Inflammatory macrophage treated with lipopolysaccharide for 4 hours (primary cell): ENCODE measurements at regions not wholly inside any gene's neighbourhood (a gene's known extent, or its start where the extent isn't known, plus 50 kb on each side); places are given as distances from the start of the nearest gene placed in this dataset.

Experiments used
- DNase-seq: peaks from one replicate; pipeline ENCODE4 v3.0.0-alpha.2; 2020

DNA sequence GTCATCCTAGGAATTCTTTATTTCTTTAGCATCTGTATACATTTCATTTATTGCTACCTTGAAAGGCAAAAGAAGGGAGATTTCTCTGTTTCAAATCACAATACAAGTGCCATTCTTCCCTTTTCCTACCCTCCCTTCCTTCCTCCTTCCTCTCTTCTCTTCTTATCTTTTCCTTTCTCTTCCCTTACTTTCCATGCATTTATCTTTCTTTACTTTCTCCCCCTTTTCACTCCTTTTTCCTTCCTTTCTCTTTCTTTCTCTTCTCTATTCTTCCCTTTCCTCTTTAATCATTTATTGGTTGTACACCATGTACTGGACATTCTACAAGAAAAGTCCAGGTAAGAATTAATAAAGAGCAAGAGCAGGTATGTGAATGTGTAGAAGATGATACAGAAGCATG is 251.0 kb upstream of the PEX5L start:
- no peak for DNase-seq

DNA sequence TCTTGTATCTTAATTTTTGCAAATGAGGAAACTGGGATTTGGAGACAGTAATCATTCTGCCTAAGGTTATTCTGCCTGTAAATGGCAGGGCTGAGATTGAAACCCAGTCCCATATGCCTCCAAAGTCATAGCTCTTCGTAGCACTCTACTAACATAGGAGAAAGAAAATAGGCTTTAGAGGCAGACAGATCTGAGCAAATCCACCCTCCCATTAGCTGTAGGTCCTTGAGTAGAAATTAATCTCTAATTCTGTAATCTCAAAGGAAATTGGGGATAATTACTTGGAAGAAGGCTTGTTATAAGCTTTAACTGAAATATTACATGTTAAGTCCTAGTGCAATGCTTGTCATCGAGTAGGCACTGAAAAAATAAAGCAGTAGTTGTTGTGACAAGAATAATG is 252.1 kb upstream of the PEX5L start:
- DNase-seq: no peak

DNA sequence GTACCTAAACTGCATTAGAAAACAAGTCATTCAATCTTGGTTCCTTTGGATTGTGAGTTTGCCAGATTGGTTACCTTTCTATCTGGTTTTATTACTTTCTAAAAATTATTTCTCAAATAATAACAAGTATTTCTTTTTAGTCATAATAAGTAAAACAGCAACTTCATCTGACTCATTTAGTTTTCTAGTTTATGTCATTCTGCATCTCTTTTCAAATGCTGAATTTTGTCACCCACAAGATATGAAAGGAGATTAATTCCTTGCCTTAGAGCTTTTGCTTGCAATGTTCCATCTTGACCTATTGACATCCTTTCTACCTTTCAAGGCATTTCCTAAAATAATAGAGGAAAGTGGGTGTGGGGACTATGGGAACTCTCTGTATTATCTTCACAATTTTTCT is 253.6 kb upstream of the PEX5L start:
- no peak for DNase-seq

DNA sequence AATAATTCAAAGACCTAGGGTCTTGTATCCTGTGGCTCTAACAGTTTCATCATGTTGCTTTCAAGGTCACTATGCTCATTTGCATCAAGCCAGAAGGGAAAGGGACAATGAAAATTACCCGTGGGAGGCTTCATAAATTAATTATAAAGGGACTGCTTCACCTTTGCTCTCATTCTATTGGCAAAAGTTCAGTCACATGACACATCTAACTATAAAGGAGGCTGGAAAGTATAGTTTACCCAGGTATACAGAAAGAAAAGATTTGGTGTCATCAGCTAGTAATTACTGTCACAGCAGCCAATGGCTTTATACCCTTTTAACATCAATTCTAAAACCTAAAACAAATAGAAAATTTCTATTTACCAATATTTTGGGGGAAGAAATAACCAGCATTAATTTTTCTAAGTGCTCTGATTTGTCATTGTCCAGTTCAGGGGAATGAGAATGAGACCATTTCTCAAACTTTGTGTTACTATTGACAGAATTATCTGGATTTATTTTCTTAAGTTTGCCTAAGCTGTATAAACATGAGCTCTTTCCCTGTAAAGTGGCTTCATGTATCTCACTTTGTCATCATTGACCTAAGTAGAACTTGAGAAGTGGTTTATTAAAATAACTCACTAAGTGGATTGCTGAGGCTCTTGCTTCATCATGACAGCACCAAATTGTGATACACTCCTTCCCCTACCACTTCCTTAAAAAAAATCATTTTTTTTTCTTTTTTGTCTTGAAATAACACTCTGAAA is 257.7 kb upstream of the PEX5L start:
- DNase-seq: no peak

DNA sequence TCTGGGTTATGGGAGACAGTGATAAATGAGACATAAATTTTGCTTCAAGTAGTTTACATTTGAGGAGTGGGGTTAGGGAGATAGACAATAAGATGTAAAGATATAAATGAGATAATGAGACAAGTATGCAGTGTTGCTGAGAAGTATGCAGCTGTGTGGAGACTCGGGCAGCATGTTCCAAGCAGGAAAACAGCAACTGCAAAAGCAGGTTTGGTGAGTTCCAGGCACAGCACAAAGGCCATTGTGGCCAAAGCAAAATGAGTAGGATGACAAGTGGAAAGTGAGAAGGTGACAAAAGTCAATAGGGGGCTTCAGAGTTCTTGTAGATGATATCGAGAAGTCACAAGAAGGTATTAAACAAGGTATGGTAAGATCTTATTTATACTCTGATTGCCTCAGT is 259.1 kb upstream of the PEX5L start:
- DNase-seq: no peak

DNA sequence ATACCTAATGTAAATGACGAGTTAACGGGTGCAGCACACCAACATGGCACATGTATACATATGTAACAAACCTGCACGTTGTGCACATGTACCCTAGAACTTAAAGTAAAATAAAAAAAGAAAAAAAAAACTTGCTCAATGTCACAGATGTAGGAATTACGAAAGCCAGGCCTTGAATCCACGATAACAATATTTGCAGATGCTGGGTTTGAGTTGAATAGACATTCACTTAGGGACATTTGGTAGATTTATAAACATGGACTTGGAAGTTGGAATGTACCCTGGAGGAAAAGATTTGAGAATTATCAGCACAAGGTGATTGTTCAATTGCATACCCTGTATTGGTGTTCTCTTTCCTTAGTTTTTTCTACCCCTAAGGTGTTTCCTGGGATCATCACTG is 260.2 kb upstream of the PEX5L start:
- DNase-seq: no peak

DNA sequence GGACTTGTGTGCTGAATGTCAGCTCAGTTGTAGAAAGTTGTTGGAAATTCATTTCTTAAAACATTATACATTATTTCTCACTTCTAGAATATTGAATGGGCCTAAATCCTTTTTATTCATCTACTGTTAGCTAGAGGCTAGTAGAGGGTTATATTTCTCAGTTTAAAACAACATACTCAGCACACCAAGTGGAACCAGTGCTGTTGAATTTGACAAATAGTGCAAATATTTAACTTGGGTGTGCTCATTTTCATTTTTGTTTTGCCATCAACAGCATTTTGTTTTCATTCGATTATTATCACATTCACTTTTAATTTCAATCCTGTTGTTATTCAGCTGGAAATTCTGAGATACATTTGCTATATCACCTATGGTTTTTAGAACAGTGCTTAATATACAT is 269.4 kb upstream of the PEX5L start:
- no peak for DNase-seq

DNA sequence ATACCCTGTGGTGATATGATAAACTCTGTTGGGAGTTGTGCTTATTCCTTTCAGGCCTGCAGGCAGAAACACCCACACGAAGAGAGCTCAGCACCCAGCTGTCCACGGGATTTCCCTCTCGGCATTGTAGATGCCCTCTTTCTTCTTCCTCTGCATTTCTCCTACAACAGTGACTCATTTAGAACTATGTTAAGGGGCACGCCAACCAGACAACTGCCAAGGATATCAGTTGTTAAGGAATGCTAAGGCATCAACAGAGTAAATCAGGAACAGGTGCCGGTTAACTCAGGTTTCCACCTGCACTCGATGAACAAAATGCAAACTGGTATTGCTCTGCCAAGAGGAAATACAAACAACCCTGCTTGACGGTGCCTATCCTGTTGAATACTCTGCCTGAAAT is 270.0 kb upstream of the PEX5L start:
- DNase-seq: no peak

DNA sequence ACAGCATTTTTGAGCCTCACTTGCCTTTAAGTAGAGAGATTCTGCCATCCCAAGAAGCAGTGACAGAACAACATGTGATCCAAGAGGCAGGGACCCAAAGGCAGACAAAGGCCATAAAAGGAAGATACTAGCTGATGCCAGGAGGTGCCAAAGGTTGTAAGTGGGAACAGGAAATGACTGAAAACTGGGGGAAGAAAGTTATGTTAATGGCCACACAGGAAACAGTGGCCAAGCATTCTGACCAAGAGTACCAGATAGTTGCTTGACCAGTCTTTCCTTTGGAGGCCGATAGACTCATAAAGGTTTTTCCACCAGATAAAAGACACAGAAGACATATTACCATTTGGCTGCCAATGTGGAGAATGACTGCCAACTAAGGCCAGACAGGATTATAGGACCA is 274.5 kb upstream of the PEX5L start:
- no peak for DNase-seq

DNA sequence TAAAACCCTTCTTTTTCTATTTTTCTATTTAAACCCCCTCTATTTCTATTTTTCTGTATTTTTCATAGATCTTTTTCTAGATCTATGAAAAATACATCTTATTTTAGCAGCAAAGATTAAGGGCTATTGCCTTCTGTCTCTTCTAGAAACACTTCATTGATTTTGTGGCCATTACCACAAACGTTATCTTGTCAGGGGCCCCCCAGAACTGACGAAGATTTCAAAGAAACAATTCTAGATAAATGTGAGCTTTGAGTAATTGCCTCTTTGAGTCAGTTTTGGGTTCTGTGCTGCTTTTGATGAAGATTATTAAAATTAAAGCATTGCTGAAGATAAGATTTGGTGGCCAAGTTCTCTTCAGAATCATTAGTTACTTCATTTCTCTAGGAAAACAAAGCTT is 279.6 kb upstream of the PEX5L start:
- DNase-seq: no peak

DNA sequence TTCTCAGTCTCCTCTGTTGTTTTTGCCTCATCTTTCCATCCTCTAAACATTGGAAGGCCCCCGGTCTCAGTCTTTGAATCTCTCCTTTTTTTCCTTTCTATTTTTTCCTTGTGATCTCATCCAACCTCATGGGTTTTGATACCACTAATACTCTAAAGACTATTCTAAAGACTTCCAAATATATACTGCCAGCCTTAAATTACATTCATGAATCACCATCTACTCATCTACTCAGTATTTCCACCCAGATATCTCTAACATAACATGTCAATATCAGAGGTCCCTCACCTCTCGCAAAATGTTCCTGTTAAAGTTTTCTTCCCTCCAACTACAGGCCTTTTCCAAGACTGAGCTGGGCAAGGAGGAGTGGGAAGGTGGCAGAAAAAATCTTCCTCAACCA is 282.5 kb upstream of the TTC14 start:
- DNase-seq: no peak

DNA sequence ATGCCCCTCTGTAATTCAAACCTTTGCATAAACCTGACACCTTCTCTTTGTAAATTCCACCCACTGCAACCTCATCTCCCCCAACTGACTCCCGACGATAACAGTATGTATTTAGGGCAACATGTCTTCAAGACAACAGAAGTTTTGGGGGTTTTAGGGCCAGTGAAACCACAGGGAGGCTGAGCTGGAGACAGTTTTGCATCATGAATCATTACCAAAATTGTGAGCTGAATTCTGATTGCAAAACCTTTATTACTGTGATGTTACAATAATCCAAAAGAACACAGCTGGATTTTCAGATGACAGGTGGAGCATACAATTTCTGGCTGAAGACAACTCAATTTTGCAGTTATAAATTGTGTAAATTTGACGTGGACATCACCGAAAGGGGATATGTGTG is 281.3 kb upstream of the TTC14 start:
- no peak for DNase-seq

DNA sequence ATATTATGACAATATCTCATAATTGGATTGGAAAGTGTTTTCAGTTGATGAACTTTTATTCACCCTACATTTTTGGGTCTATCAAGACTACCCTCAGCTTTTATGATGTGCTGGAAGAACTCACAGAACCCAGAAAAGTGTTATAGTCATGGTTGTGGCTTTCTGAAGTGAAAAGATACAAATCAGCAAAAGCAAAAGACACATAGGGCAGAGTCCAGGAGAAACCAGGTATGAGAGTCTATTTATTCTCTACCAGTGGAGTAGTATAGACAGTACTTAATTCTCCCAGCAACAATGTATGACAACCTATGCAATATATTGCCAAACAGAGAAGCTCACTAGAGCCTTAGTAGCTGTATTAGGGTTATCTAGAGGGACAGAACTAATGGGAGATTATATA is 280.4 kb upstream of the TTC14 start:
- no peak for DNase-seq

DNA sequence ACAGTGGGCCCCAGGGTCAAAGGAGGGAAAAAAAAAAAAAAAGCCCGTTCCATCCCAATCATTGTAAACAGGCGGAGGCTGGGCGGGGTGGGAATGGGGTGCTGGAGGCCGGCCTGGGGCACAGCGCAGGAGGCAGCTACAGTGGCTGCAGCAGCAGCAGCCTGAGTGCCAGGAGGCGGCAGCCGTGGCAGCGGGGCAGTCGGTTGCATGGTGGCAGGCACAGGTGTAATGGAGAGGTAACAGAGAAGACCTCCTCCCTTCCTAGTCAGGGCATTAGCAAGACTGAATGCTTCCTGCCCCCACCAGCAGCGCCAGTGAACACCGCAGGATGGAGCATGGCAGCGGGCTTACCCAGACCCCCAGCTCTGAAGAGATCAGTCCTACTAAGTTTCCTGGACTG is 279.1 kb upstream of the TTC14 start:
- no peak for DNase-seq

DNA sequence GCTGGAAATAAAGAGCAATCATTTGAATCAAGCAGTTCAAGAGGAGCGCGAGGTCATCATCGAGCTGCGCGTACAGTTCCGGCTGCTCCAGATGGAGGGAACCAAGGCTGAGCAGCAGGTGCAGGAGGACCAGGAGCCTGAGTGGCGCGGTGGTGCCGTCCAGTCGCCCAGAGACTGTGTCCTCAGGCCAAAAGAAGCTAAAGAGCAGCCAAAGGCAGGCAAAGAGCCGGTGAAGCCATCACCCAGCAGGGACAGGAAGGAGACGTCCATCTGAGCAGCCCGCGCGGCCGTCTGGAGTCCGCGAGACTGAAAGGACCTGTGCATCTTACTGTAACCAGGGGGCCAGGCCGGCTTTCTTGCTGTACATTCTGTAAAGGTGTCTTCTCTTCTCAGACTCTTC is 277.2 kb upstream of the TTC14 start:
- DNase-seq: no peak

DNA sequence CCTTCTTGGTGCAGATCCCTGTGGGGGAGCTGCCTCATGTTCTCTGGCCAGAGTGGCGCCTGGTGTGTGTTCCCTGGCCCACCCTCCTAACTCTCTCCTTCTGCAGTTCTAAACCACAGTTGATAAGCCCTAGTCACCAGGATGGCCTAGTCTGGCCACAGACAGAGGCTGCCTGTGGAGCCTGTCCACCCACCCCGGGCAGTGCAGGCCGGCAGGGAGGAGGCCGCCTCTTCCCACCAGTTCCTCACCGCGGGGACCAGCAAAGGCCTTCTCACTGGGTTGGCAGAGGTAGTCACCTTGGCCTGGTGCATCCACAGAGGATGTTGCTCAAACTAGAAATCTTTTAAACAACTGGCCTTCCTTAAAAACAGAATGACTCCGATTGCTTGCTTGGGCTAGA is 276.4 kb upstream of the TTC14 start:
- no peak for DNase-seq

DNA sequence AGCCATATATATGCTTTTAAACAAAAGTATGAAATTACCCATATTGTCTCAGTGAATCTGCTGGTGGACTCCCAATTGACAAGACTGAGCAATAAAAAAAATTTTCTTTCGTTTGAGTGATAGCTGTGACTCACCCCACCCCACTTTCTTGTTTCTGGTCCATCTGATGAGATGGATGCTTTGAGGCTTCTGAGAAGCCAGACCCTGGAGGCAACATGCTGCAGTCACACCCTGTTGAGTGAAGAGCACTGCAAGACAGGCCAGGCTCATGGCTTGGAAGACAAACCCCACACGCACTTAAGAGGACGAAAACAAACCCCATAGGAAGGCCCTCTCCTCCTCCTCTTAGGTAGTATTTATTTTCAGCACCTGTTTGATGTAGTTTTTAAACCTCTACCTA is 276.0 kb upstream of the TTC14 start:
- DNase-seq: no peak

DNA sequence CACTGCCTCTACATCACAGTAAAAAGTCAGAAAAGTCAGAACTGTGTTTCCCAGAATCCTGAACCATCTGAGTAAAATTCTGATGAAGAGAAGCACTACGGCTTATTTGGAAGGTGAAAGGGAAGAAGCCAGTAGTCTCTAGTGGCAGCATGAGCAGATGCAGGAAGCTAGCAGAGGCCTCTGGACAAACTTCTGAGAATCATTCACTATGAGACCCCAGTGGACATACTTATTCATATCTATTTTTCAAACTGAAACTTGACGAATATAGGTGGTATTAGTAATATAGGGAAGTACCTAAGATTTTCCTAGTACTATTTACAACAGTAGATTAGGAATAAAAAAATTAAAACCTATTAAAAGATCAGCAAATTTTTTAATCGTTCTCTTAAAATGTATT is 272.8 kb upstream of the TTC14 start:
- no peak for DNase-seq

DNA sequence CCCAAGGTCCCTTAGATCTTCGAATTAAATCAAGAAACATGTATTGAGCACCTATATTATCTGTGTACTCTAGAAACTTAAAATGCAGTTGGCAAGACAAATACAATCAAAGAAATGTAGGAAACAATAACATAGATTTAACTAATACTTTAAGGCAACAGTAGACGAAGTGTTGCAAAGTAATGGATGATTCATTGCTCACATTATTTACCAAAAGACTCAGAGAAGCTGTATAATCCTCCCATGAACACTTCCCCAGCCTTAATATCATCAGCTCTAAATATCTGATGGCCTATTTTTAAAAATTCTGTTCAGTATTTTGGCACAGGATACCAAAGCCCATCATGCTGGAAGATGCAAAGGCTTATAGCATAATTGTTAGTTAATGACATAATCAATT is 272.1 kb upstream of the TTC14 start:
- no peak for DNase-seq

DNA sequence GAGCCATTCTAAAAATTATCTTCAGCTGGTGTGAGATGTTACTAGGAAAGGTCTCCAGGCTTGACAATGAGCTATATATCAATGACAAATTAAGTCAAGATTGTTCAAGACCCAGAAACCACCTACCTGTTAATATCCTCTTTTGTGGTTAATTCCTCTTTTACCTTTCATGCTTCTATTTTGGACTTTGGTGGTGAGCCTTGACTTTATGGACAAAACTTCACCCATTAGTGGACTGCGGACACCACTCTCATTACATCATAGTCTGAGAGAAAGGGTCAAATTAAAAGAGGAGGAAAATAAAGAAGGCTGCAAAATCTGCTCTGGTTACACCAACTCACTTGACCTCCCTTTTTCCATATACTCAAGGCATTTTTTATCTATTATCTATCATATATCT is 271.5 kb upstream of the TTC14 start:
- no peak for DNase-seq

DNA sequence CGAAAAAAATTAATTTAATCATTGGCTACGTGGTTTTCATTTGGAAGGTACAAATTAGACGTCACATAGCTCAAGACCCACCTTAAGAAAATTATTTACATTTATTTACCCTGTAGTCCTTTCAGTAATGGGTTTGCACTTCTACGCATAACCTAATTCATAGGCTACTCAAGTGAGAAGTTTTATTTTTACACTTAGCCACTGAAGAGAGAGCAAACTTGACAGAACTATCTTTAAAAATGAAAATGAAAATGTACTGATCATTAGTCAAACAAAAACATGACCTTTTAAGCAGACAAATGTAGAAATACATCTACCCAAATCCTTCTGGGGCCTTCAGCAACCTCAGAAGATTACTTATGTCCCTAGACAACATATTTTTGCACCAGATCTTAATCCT is 269.4 kb upstream of the TTC14 start:
- no peak for DNase-seq

DNA sequence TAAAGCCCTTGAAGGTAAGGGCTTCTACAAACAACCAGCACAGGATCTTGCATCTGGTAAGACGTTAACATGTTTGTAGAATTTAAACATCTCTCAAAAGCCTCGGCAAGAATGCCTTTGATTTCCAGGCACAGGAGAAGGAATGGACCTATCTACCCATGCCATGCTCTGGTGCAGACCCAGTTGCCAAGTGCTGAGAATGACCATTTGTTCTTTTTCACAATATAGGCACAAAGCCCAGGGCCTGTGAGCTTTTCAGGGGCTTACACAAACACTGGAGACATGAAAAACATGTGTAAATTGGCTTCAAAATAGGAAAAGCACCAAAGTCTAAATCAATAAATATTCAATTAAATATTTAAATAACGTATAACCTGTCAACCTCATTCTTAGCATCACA is 266.9 kb upstream of the TTC14 start:
- DNase-seq: no peak

DNA sequence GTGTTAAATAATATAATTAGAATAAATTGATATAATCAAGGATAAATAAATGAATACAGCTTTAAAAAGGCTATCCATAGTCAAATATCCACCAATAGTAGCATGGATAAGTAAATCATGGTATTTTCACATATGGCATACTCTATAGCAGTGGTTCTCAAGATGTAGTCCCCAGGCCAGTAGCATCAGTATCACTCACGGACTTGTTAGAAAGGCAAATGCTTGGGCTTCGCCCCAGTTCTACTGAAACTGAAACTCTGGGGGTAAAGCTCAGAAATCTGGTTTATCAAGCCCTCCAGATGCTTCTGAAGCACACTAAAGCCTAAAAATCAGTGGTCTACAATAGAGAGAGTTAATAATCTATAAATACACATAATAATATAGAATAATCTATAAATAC is 261.6 kb upstream of the TTC14 start:
- DNase-seq: no peak

DNA sequence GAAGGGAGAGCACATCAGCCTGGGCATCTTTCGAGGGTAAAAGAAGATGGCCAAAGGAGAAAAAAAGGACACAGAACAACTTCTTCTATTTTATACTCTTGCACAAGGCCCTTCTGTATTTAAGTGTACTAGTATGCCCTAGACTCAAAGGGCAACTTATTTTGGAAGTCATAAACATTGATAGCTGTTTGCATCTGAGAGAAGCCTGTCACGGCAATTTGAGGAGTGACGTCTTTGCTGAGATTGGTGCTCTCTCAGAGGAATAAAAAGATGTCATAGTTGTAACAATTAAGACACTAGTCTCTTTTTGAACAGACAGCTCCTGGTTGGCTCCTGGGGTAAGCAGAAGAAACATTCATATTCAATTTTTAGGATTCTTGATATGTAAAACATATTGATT is 260.4 kb upstream of the TTC14 start:
- no peak for DNase-seq

DNA sequence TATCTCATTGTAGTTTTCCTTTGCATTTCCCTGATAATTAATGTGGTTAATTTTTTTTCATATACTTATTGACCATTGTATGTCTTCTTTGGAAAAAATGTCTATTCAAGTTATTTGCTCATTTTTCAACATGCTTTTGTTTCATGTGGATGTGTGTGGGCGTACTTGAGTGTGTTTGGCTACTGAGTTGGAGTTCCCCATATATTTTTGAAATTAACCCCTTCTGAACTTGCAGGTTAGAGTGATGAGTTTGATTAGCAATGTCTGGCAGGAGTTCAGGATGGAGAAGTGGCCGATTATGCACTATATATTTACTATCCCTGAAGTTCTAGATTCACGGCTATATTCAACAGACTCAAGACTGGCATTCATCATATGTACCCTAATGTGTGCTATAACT is 250.4 kb upstream of the TTC14 start:
- no peak for DNase-seq

DNA sequence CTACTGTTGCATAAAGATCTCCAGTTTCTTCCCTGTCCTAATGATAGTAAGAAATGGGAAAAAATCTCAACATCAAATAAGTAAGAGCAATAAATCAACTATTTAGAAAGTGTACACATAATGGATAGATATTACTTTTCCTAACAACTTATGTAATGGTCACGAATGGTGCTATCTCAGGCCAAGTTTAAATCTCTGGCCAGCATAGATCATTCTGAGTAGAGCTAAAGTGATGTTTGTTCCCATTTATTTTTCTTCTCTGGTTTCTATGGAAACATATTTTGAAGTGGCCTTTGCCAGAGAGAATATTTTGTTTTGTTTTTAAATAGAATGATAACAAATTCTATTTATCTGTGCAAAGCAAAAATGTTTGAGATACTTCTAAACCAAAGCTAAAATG is 249.7 kb upstream of the TTC14 start:
- no peak for DNase-seq
